Stimulated activated CD4-positive, alpha-beta T cell treated with anti-CD3 and anti-CD28 coated beads, Interleukin-4, amount 100 ng/mL, for 1 hour (primary cell): ENCODE measurements at regions not wholly inside any gene's neighbourhood (a gene's known extent, or its start where the extent isn't known, plus 50 kb on each side); places are given as distances from the start of the nearest gene placed in this dataset.

ENCODE experiments used
- DNase-seq: peaks from one replicate; pipeline ENCODE4 v3.0.0-alpha.2; 2020

DNA sequence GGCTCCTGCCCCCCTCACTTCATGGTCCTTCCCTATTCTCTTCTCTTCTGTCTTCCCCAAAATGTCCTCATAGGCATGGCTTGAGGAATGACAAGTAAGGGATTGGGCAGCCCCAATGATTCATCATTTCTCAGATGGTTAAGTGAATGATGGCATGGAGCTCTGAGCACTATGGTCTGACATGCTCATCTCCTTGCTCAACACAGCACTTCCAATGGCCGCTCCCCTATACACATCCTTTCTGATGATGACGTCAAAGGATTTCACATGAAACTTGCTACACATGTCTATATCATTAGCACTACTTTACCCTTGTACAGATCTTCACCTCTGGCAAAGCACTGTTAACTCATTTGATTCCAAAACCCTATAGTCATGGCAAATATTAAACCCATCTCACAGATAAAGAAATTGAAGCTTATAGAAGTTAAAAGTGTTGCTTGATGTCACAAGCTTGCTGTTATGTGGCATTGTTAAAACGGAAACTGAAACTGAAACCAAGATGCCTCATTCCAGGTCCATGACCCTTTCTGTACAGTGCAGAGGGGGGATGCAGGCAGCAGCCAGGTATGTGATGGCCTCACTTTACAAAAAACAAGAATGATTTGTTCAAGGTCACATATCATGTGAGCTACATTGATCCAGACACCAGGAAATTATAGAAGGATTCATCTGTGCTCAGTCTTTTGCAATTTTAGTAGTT, 90.0 kb upstream of the PLXNA4 start:
- DNase-seq = no peak

DNA sequence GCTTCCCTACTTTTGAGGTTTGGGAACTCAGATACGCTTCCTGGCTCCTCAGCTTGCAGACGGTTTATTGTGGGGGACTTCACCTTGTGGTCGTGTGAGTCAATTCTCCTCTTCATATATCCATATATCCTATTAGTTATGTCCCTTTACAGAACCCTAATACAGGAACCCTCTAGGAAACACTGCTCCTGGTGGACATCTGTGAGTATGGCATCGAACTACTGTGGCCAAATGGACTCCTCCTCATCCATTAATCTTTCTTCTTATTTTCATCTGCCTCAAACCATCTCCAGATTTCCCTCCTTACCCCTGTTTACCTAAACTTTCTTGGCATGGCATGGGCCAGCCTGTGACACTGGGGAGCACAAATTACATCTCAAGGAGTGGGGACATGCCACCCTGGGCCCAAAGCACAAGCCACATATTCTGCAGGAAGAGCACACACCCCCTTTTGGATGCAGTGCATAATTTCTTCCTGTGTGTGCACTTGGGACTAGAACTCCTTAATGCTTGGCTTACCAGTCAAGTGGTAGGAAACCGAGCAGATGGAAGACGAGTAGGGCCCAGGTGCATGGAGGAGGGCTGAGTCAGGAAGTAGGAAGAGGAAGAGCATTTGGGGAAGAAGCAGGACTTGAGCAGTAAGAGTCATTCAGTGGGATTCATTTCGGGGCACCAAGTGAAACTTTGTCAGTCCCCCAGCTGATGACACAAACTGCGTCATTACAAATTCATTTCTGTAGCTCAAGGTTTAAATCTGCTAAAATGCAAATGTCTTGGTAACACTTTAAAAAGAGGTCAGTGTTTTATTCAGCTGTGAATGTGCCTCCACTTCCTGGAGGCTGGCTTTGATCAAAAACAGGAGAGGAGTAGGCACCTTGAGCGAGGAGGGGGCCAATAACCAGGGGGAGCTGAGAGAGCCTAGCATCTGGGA, 80.8 kb upstream of the PLXNA4 start:
- DNase-seq = no peak

DNA sequence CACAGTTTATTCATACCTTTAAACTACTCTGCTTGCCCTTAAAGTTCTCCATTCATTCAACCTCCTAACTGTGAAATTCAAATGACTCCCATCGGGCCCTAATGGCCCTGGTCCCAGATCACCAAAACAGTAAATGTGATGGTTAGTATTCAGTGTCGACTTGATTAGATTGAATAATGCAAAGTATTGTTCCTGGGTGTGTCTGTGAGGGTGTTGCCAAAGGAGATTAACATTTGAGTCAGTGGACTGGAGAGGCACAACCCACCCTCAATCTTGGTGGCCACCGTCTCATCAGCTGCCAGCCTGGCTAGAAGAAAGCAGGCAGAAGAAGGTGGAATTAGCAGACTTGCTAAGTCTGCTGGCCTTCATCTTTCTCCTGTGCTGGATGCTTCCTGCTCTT, 80.1 kb upstream of the PLXNA4 start:
- no peak for DNase-seq

DNA sequence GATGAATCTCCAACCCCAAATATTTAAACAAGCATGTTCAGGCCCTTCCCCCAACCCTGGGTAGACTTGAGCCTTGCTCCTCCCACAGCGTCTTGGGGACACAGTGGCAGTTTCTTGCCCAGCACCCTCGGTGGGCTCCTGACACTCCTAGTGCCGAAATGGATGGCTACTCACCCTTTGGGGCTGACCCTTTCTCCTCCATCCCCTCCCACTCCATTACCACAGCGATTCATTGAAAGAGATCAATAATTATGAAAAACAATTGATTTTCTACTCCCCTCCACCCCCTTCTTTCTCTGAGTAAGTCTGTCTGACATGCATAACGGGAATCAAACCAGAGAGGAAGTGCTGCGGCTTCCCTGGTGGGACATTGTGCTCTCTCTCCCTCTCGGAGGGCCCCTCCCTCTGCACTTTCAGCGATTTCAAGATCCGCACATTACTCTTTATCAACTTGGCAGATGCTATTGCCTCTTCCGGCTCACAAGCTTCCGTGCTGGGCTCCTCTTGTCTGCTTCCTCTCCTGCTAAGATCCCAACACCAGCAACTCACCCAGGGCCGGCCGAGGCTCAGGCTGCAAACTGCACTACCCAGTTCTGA, 79.0 kb upstream of the PLXNA4 start:
- peak; percentile 7 for DNase-seq

DNA sequence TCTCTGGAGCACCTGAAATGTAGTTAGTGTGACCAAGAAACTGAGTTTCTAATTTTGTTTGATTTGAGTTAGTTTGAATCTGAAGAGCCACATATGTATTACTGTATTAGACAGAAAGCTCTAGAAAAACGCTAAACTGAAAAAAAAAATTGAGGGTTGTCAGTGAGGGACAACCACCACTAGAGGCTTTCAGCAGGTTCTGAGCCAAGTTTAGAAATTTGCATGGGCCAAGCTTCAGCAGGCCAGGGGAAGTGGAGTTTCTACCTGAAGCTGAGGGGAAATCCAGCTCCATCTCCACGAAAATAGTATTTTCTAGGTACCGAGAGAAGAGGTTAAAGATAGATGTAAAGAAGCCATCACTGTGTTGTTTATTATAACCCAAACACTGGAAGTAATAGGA, 77.9 kb upstream of the PLXNA4 start:
- DNase-seq = no peak

DNA sequence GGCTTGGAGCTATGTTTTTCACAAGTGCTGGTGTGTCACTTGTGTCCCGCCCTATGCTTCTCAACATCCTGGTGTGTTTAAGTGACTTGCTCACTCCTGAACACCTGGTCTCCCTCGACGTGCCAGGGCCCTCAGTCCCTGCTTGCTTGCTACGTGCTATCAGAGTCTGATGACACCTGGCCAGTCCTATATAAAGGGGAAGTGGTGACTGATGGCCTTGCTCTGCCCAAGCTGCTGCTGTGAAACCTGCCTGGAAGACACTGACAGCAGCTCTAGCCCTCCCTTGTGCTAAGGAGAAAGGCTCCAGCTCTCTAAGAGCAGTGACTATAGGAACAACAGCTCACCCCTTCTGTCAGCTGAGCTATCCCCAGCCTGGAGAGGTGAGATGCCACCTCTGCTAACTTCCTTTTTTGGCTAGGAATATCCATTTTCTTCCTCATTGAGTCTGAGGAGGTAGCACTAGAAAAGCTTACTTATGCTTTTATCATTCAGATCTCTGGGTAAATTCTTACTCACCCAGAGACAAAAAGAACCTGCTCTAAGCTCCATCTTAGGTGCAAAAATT, 77.2 kb upstream of the PLXNA4 start:
- no peak for DNase-seq

DNA sequence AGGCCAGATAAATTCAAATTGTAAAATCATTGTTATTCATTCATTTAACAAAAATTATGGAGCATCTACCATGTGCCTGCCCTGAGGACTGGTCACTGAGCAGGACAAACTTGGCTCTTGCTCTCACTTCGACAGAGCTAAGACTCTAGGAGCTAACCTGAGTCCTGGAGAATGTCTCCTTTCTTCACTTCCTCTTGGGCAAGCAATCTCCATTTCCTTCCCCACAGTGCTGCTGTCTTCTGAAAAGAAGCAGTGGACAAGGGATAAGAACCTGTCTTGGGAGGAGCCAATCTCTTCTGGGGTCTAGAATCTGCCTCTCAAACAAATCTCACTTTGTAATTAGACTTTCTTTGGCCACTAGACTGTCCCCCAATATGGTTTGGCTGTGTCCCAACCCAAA, 76.2 kb upstream of the PLXNA4 start:
- no peak for DNase-seq

DNA sequence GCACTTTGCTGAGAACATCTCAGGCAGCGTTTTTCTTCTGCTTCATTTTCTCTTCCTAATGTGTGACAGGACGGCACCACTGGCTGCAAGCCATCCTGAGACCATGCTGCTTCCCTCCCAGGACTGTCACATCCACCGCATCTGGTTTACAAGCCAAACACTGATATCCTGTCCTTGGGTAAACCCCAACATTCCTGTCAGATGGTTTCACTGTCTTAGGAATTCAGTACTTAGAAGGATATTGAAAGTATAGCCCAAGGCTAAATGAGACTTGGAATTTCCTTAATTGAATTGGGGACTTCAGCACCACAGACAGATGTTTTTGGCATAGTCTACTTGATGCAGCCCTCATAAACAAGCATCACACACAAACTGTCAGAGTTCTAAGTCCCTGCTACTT, 74.2 kb upstream of the PLXNA4 start:
- DNase-seq = no peak

DNA sequence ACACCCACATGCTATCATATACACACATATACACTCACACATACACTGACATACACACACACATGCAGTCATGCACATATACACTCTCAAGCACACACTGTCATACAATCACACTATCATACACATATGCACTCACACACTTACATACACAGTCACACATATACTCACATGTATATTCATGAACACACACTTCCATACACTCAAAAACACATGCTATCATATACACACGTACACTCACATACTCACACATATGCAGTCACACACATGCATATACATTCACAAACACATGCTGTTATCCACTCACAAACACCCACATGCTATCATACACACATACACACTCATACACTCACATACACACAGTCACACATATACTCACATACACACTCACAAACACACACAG, 71.0 kb upstream of the PLXNA4 start:
- DNase-seq = no peak

DNA sequence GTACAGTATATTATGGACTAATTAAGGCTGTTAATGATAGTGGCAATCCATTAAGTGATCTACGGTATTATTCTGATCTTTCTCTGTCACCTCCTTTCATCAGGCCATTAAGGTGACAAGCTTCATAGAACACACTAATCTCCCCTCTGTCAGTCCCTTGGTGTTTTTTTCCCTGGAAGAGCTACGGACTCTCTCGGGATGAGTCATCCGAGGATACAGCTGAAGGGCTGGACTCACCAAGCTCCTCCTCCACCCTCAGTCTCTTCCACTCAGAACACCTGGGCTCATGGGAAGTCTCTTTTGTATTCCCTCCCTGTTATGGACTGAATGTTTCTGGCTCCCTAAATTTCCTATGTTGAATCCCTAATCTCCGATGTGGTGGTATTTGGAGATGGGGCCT, 69.8 kb upstream of the PLXNA4 start:
- DNase-seq = no peak

DNA sequence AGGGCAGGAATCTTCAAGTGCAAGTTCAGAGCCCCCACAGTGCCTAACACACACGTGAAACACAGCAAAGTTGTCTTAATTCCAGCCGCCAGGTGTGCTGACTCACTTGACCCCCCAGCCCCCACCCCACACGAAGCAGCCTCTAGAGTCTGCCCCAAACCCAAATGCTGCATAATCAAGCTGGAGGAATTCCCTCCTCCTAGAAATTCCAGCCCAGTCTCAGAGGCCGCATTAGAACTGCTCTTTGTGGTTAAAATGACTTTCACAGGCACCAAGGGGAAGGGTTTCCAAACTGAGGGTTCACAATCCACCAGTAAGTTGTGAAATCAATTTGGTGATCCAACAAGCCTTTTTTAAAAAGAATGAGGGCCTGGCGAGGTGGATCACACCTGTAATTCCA, 67.0 kb upstream of the PLXNA4 start:
- no peak for DNase-seq

DNA sequence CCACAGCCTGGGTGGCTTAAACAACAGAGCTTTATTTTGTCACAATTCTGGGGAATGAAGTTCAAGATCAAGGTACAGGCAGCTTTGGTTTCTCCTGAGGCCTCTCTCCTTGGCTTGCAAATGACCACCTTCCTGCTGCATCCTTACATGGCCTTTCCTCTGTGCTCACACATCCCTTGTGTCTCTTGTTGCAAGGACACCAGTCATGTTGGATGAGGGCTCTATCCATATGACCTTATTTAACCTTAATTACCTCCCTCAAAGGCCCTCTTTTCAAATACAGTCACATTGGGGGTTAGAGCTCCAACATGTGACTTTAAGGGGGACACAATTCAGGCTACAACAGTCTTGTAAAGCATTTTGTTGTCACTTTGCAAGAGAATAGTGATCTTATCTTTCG, 65.0 kb upstream of the PLXNA4 start:
- DNase-seq = no peak

DNA sequence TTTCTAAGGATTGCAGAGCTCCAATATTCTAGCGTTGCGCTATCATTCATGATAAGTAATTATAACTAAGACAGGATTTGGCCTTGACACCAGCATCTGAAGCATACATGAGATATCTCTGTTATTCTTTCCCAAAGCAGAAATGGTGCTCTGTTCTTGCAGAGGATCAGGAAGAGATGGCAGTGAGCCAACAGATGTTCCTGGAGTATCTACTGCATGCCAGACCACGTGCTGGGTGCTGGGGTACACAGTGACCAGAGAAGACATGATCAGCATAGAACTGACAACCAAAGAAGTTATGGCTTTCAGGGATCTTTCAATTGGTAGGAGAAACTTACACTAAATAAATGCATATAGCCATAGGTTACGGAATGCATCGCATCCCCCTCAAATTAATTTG, 63.7 kb upstream of the PLXNA4 start:
- DNase-seq = no peak

DNA sequence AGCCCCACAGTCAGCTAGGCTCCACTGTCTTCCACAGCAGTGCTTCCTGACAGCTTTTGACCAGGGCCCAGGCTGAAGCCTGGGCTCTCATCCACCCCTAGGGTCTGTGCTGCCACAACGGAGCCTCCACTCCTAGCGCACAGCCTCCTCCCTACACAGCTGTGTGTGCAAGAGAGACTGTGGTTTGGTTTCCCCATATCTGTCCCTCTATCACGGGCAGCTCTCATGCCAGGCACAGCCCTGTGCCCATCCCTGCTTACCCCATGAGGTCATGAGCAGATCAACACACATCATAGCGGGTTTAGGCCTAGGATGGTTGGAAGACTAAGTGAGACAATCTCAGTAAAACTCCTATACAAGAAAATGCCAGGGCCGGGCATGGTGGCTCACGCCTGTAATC, 61.7 kb upstream of the PLXNA4 start:
- DNase-seq = no peak

DNA sequence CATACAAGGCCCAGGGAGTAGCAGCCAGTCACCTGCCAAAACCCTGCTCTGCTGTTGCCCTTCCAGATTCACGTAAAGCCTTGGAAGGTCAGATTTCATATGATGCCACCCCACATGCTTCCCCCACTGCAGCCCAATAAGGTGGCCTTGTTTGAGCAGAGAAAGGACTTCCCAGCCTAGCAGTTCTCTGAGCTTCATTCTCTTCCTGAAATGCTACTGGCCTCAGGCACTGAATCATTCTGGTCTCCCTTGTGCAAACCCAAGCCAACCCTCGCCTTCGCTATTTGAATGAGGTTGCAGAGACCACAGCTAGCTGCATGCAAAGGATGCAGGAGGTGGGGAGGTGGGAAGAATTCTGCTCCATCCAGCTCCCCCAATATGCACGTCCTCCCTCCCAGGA, 60.3 kb upstream of the PLXNA4 start:
- DNase-seq = no peak

DNA sequence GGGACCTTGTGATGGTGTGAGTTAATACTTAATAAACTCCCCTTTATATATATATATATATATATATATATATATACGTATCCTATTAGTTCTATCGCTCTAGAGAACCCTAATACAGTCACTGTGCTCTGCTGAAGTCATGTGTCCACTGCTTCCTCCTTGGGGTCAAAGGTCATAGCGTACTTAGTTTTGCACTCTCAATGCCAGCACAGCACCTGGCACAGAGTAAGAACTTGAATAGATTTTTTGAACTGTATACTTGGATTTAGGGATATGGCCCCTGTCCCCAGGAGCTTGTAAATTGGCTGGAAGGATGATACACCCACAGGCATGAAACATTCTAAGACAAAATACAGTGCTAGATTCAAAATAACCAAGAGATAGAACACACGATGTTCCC, 58.9 kb upstream of the PLXNA4 start:
- no peak for DNase-seq

DNA sequence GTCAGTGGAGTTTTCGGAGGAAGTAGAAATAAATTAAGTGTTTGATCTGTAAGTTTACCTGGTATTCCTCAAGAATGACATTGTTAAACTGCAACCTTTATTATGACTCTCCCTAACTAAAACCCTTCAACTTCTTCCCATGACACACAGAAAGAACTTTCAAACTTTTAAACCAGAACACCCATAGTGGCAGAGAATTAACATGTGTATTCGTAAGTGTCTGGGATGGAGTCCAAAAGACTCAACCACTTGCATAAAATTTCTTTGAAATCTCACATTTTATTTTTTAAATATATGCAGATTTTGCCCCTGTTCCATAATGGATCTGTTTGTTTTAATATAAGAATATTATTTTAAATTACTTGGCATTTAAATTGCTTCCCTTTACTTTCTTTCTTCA, 54.6 kb upstream of the PLXNA4 start:
- DNase-seq = no peak
